Right lobe of liver (tissue), 6 donors: ENCODE measurements at regions not wholly inside any gene's neighbourhood (a gene's known extent, or its start where the extent isn't known, plus 50 kb on each side); places are given as distances from the start of the nearest gene placed in this dataset.

Experiments used
- ATAC-seq, 4 donors: fragments of 200-7000 bp; cut with Tn5 transposase; one replicate each; pipeline ENCODE4 v1.9.1; 2020; ENCODE audit warnings: mild to moderate bottlenecking in 4 of 4, moderate library complexity in 4 of 4
- DNase-seq, 3 donors: peaks; one replicate each; pipeline ENCODE4 v3.0.0-alpha.2; 2020
- H3K27ac ChIP-seq, 3 donors: fragments of 200-600 bp; one replicate each; pipeline ENCODE4 v1.8.0; 2022
- H3K27me3 ChIP-seq, 2 donors: fragments of 200-600 bp; one replicate each; pipeline ENCODE4 v1.8.0; 2022
- H3K36me3 ChIP-seq, 4 donors: fragments of 200-600 bp; sonication (generic) in 1 of 4; one replicate each; pipeline versions ENCODE4 v1.5.1 to v1.8.0; 2017 to 2022; ENCODE audit warnings: control low read depth in 1 of 4
- H3K4me1 ChIP-seq, 4 donors: fragments of 200-600 bp; sonication (generic) in 1 of 4; one replicate each; pipeline versions ENCODE4 v1.5.1 to v1.8.0; 2017 to 2022; ENCODE audit warnings: control low read depth in 1 of 4
- H3K4me3 ChIP-seq, 3 donors: fragments of 200-600 bp; one replicate each; pipeline ENCODE4 v1.8.0; 2022
- H3K9me3 ChIP-seq, 4 donors: fragments of 200-600 bp; sonication (generic) in 1 of 4; one replicate each; pipeline versions ENCODE4 v1.5.1 to v1.8.0; 2017 to 2022; ENCODE audit warnings: control low read depth in 1 of 4
- CTCF ChIP-seq, 4 donors: fragments of 200-600 bp in 3 of 4; fragments of 450-650 bp in 1 of 4; IDR thresholded peaks; one replicate each; pipeline versions ENCODE4 v1.5.1 to v1.8.0; 2016 to 2022; ENCODE audit warnings: antibody characterized with exemption in 4 of 4, mild to moderate bottlenecking in 2 of 4
- POLR2A ChIP-seq: fragments of 450-650 bp; IDR thresholded peaks from one replicate; pipeline ENCODE4 v1.6.1; 2017; ENCODE audit warnings: antibody characterized with exemption, mild to moderate bottlenecking
- WGBS: methylation state at CpG from one replicate; pipeline ENCODE4 v1.1.6; 2018; ENCODE audit warnings: low coverage, low lambda C conversion rate; ENCODE audit not compliant: insufficient coverage; ENCODE audit errors: missing lambda C conversion rate; 5-methylcytosine and 5-hydroxymethylcytosine counted together
- intact Hi-C, 2 donors: fragments of 100-400 bp; cut with DNase I; formaldehyde crosslinking; loops; one replicate each; pipeline versions ENCODE4 v1.11.2 to v1.14.1; 2022
- donor health status: DM: no; HTN: yes; CAD: no.
- donor health status: DM: no; HTN: no; CAD: no.
- donor health status: DM: no; HTN: no; CAD: no.
- donor health status: DM: no; HTN: yes; CAD: no.
- donor health status: DM: no; HTN: yes; CAD: no.

- Histone ChIP-seq H3K27me3 (no peaks in the 10 kb centered on the region), H3K9me3 (no peaks in the 10 kb centered on the region), H3K27ac (no peak overlapping the region), H3K36me3 (no peaks in the 10 kb centered on the region), H3K4me3 (no peak overlapping the region), H3K4me1 (no peaks in the 10 kb centered on the region)
- ATAC-seq: no peak
- TF ChIP-seq CTCF (IDR thresholded peaks at IDR 0.05) (no peak), POLR2A (no peak)
- intact Hi-C loops: no loop called here
- no peak for DNase-seq
- WGBS: 87% methylated on average over 3 of the region's 3 CpGs
These were observed 250.0 kb upstream of the SLC30A5 start for GRCh38 chr5:68843624-68844364.

- DNase-seq (no peak), ATAC-seq (no peak)
- H3K27ac ChIP-seq: no peak overlapping the region
- H3K36me3 ChIP-seq: no peaks in the 10 kb centered on the region
- H3K9me3 ChIP-seq: no peaks in the 10 kb centered on the region
- no peaks in the 10 kb centered on the region for H3K4me1 ChIP-seq
- intact Hi-C loops: no loop called here
- H3K27me3 ChIP-seq: no peaks in the 10 kb centered on the region
- H3K4me3 ChIP-seq: no peak overlapping the region
- TF ChIP-seq POLR2A (no peak), CTCF (IDR thresholded peaks at IDR 0.05) (no peak)
These were observed 248.7 kb upstream of the SLC30A5 start for GRCh38 chr5:68845131-68845530.

GRCh38 chr5:68846828-68847227, 247.0 kb upstream of the SLC30A5 start:
- no peak overlapping the region for H3K4me3 ChIP-seq
- no peaks in the 10 kb centered on the region for H3K9me3 ChIP-seq
- ATAC-seq: no peak
- no peaks in the 10 kb centered on the region for H3K27me3 ChIP-seq
- no peak for DNase-seq
- no peak overlapping the region for H3K27ac ChIP-seq
- WGBS: 70% methylated on average over 3 of the region's 3 CpGs
- TF ChIP-seq CTCF (IDR thresholded peaks at IDR 0.05) (no peak), POLR2A (no peak)
- no peaks in the 10 kb centered on the region for H3K36me3 ChIP-seq
- no peaks in the 10 kb centered on the region for H3K4me1 ChIP-seq
- intact Hi-C loops: no loop called here

- DNase-seq: no peak
- no peaks in the 10 kb centered on the region for H3K4me1 ChIP-seq
- no peaks in the 10 kb centered on the region for H3K9me3 ChIP-seq
- no peak overlapping the region for H3K27ac ChIP-seq
- intact Hi-C loops: no loop called here
- no peaks in the 10 kb centered on the region for H3K36me3 ChIP-seq
- no peak for ATAC-seq
- TF ChIP-seq POLR2A: no peak
- no peak for TF ChIP-seq CTCF (IDR thresholded peaks at IDR 0.05)
- H3K4me3 ChIP-seq: no peak overlapping the region
- H3K27me3 ChIP-seq: no peaks in the 10 kb centered on the region
- WGBS: 100% methylated on average over 3 of the region's 3 CpGs
These were observed 245.7 kb upstream of the SLC30A5 start for GRCh38 chr5:68848091-68848490.

GRCh38 chr5:68849103-68849502, 244.7 kb upstream of the SLC30A5 start:
- intact Hi-C loops: no loop called here
- Histone ChIP-seq H3K4me1 (no peaks in the 10 kb centered on the region), H3K27ac (no peak overlapping the region), H3K36me3 (no peaks in the 10 kb centered on the region), H3K9me3 (no peaks in the 10 kb centered on the region), H3K27me3 (no peaks in the 10 kb centered on the region), H3K4me3 (no peak overlapping the region)
- TF ChIP-seq POLR2A (no peak), CTCF (IDR thresholded peaks at IDR 0.05) (no peak)
- DNase-seq (no peak), ATAC-seq (no peak)
